Endodermal cell (in vitro differentiated cells): ENCODE measurements at regions not wholly inside any gene's neighbourhood (a gene's known extent, or its start where the extent isn't known, plus 50 kb on each side); places are given as distances from the start of the nearest gene placed in this dataset.

ENCODE experiments used
- DNase-seq: peaks from one replicate; pipeline ENCODE4 v3.0.0-alpha.2; 2017
- H3K27ac ChIP-seq: 2 replicates; pipeline ENCODE4 v1.5.1; 2013; ENCODE audit warnings: mild to moderate bottlenecking, low read depth, low read length, moderate library complexity
- H3K27me3 ChIP-seq: 2 replicates; pipeline ENCODE4 v1.6.1; 2013; ENCODE audit warnings: mild to moderate bottlenecking, low read length, moderate library complexity; ENCODE audit not compliant: insufficient read depth, control insufficient read depth, poor library complexity, severe bottlenecking
- H3K36me3 ChIP-seq: 2 replicates; pipeline ENCODE4 v1.7.0; 2013; ENCODE audit warnings: mild to moderate bottlenecking, low read length, moderate library complexity; ENCODE audit not compliant: control insufficient read depth, insufficient read depth
- H3K4me1 ChIP-seq: one replicate; pipeline ENCODE4 v1.7.0; 2013; ENCODE audit warnings: low read length; ENCODE audit not compliant: control insufficient read depth, insufficient read depth
- H3K4me3 ChIP-seq: 2 replicates; pipeline ENCODE4 v1.5.1; 2013; ENCODE audit warnings: mild to moderate bottlenecking, low read length, moderate library complexity
- H3K9ac ChIP-seq: 2 replicates; pipeline ENCODE4 v1.6.1; 2013; ENCODE audit warnings: mild to moderate bottlenecking, low read length, moderate library complexity; ENCODE audit not compliant: poor library complexity, severe bottlenecking; ENCODE audit errors: extremely low read depth
- H3K9me3 ChIP-seq: 2 replicates; pipeline ENCODE4 v1.6.1; 2013; ENCODE audit warnings: mild to moderate bottlenecking, low read length, moderate library complexity; ENCODE audit not compliant: control insufficient read depth
- H3K27ac Mint-ChIP-seq: 2 replicates; pipeline ENCODE4 v1.8.0; 2020; ENCODE audit warnings: mixed read lengths
- H3K27me3 Mint-ChIP-seq: 2 replicates; pipeline ENCODE4 v1.8.0; 2021; ENCODE audit warnings: mild to moderate bottlenecking, mixed read lengths; ENCODE audit not compliant: insufficient read depth
- H3K36me3 Mint-ChIP-seq: 2 replicates; pipeline ENCODE4 v1.8.0; 2020; ENCODE audit warnings: low read depth, mixed read lengths
- H3K4me1 Mint-ChIP-seq: 2 replicates; pipeline ENCODE4 v1.8.0; 2020; ENCODE audit warnings: mixed read lengths
- H3K4me3 Mint-ChIP-seq: 2 replicates; pipeline ENCODE4 v1.8.0; 2020; ENCODE audit warnings: mild to moderate bottlenecking, moderate library complexity, mixed read lengths
- H3K9me3 Mint-ChIP-seq: 2 replicates; pipeline ENCODE4 v1.8.0; 2020; ENCODE audit warnings: mild to moderate bottlenecking, mixed read lengths
- CTCF ChIP-seq: fragments of 200-600 bp; sonication (generic); conservative IDR thresholded peaks from 2 replicates; pipeline ENCODE4 v1.5.0; 2021; ENCODE audit warnings: antibody characterized with exemption, mild to moderate bottlenecking
- WGBS, 2 experiments: methylation state at CpG; one replicate each; pipeline versions ENCODE4 v1.1.5 to v1.1.7; 2013; ENCODE audit warnings: missing lambda C conversion rate in 2 of 2, mixed read lengths in 1 of 2; ENCODE audit not compliant: insufficient coverage in 1 of 2, insufficient read length in 1 of 2; 5-methylcytosine and 5-hydroxymethylcytosine counted together

GRCh38 chr2:183428881-183429280 lies 304.6 kb downstream of the NUP35 start:
- no peaks in the 10 kb centered on the region for H3K27me3 ChIP-seq
- peaks cover 5% of the 10 kb centered on the region for H3K9me3 ChIP-seq
- no peak overlapping the region for H3K4me3 ChIP-seq
- Mint-ChIP-seq H3K4me3 (no peak overlapping the region), H3K9me3 (peaks cover 9% of the 10 kb centered on the region), H3K27me3 (no peaks in the 10 kb centered on the region), H3K36me3 (no peaks in the 10 kb centered on the region), H3K27ac (no peak overlapping the region), H3K4me1 (no peaks in the 10 kb centered on the region)
- TF ChIP-seq CTCF: no peak
- H3K36me3 ChIP-seq: no peaks in the 10 kb centered on the region
- DNase-seq: no peak
- no peak overlapping the region for H3K9ac ChIP-seq
- no peak overlapping the region for H3K27ac ChIP-seq
- H3K4me1 ChIP-seq: no peaks in the 10 kb centered on the region

- Histone ChIP-seq H3K9ac (no peak overlapping the region), H3K9me3 (no peaks in the 10 kb centered on the region), H3K27me3 (no peaks in the 10 kb centered on the region), H3K4me3 (no peak overlapping the region), H3K36me3 (no peaks in the 10 kb centered on the region), H3K27ac (no peak overlapping the region), H3K4me1 (no peaks in the 10 kb centered on the region)
- no peak for DNase-seq
- TF ChIP-seq CTCF: no peak
- no peak overlapping the region for H3K27ac Mint-ChIP-seq
- H3K9me3 Mint-ChIP-seq: no peaks in the 10 kb centered on the region
- 95 to 100% methylated on average over 2 of the region's 2 CpGs for WGBS, 2 experiments
- H3K4me3 Mint-ChIP-seq: no peak overlapping the region
- H3K36me3 Mint-ChIP-seq: no peaks in the 10 kb centered on the region
- H3K27me3 Mint-ChIP-seq: no peaks in the 10 kb centered on the region
- H3K4me1 Mint-ChIP-seq: peaks cover 10% of the 10 kb centered on the region
Measured at GRCh38 chr2:183438541-183438940, 314.3 kb downstream of the NUP35 start.

GRCh38 chr2:183455056-183455455 lies 330.8 kb downstream of the NUP35 start:
- TF ChIP-seq CTCF: no peak
- no peak for DNase-seq
- Mint-ChIP-seq H3K4me1 (no peaks in the 10 kb centered on the region), H3K4me3 (no peak overlapping the region), H3K27me3 (no peaks in the 10 kb centered on the region), H3K27ac (no peak overlapping the region), H3K36me3 (peaks cover 3% of the 10 kb centered on the region), H3K9me3 (peaks cover 17% of the 10 kb centered on the region)
- Histone ChIP-seq H3K36me3 (no peaks in the 10 kb centered on the region), H3K9ac (no peak overlapping the region), H3K9me3 (no peaks in the 10 kb centered on the region), H3K27ac (no peak overlapping the region), H3K27me3 (no peaks in the 10 kb centered on the region), H3K4me3 (no peak overlapping the region), H3K4me1 (no peaks in the 10 kb centered on the region)
- 92% methylated on average over 1 of the region's 1 CpG; no CpG with 5 or more reads in 1 of the 2 experiments for WGBS, 2 experiments
